HL-60 (cell line): ENCODE measurements at regions not wholly inside any gene's neighbourhood (a gene's known extent, or its start where the extent isn't known, plus 50 kb on each side); places are given as distances from the start of the nearest gene placed in this dataset.

Experiments
- GABPA ChIP-seq: IDR thresholded peaks from 2 replicates; pipeline ENCODE4 v1.6.1; 2012; ENCODE audit warnings: low read depth
- POLR2AphosphoS5 ChIP-seq: IDR thresholded peaks from 2 replicates; pipeline ENCODE4 v1.6.1; 2012; ENCODE audit warnings: low read depth
- REST ChIP-seq: IDR thresholded peaks from 2 replicates; pipeline ENCODE4 v1.6.1; 2012; ENCODE audit warnings: low read depth; ENCODE audit not compliant: insufficient replicate concordance
- SPI1 ChIP-seq: IDR thresholded peaks from 2 replicates; pipeline ENCODE4 v1.6.1; 2012; ENCODE audit warnings: low read depth, mild to moderate bottlenecking, borderline replicate concordance
- TF ChIP-seq, protein P1 (sequence below): IDR thresholded peaks from one replicate; pipeline ENCODE4 v1.5.1; 2011; ENCODE audit warnings: low read length, control low read depth, inconsistent platforms; ENCODE audit not compliant: insufficient read depth

DNA sequence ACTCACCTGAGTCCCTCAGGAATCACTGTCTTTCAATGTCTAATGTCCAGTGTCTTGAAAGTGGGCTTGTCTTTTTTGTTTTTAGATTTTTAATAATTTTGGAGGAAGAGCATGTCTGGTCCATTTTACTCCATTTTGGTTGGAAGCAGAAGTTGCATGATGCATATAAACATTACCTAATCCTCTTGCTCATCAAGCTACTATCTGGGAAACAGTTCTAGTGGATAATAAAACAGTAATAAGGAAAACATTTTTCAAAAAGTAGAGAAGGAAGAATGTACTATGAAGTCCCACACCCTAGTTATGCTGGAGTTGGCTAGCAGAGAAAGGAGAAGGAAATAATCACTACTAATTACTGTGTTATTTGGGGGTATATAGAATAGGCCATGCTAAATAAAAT, 263.7 kb downstream of the ETAA1 start:
- TF ChIP-seq, protein P1, sequence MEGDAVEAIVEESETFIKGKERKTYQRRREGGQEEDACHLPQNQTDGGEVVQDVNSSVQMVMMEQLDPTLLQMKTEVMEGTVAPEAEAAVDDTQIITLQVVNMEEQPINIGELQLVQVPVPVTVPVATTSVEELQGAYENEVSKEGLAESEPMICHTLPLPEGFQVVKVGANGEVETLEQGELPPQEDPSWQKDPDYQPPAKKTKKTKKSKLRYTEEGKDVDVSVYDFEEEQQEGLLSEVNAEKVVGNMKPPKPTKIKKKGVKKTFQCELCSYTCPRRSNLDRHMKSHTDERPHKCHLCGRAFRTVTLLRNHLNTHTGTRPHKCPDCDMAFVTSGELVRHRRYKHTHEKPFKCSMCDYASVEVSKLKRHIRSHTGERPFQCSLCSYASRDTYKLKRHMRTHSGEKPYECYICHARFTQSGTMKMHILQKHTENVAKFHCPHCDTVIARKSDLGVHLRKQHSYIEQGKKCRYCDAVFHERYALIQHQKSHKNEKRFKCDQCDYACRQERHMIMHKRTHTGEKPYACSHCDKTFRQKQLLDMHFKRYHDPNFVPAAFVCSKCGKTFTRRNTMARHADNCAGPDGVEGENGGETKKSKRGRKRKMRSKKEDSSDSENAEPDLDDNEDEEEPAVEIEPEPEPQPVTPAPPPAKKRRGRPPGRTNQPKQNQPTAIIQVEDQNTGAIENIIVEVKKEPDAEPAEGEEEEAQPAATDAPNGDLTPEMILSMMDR: no peak
- TF ChIP-seq REST (no peak), SPI1 (no peak), POLR2AphosphoS5 (no peak), GABPA (no peak)
